ENCODE measurements at regions not wholly inside any gene's neighbourhood (a gene's known extent, or its start where the extent isn't known, plus 50 kb on each side); places are given as distances from the start of the nearest gene placed in this dataset.

- Histone ChIP-seq H3K4me3 (ENCODE audit: low read length, poor library complexity, severe bottlenecking) (no peak overlapping the region), H3K27me3 (ENCODE audit: insufficient read depth, low read length, poor library complexity, severe bottlenecking) (no peaks in the 10 kb centered on the region), H3K9me3 (ENCODE audit: insufficient read depth, low read depth, low read length) (no peaks in the 10 kb centered on the region), H3K4me1 (ENCODE audit: insufficient read depth, low read length, poor library complexity, severe bottlenecking) (no peaks in the 10 kb centered on the region), H3K36me3 (ENCODE audit: insufficient read depth, low read length) (no peaks in the 10 kb centered on the region), H4K20me1 (ENCODE audit: insufficient read depth, low read length, poor library complexity, severe bottlenecking) (no peaks in the 10 kb centered on the region), H2AFZ (ENCODE audit: low read length) (no peak overlapping the region), H3F3A (ENCODE audit: low read depth) (no peaks in the 10 kb centered on the region), H3K4me2 (ENCODE audit: low read depth, low read length, poor library complexity, severe bottlenecking) (no peak overlapping the region), H3K79me2 (ENCODE audit: insufficient read depth, low read length) (no peaks in the 10 kb centered on the region), H3K9me2 (replicated peaks; ENCODE audit: low read depth, low read length) (no peaks in the 10 kb centered on the region), H3K9ac (ENCODE audit: low read depth, low read length, poor library complexity, severe bottlenecking) (no peak overlapping the region)
- TF ChIP-seq CTCF (conservative IDR thresholded peaks at IDR 0.05; ENCODE audit: low read length) = no peak
These were observed 93.4 kb upstream of the AUTS2 start for GRCh38 chr7:69504733-69505420.

- no peaks in the 10 kb centered on the region for H4K20me1 ChIP-seq (ENCODE audit: insufficient read depth, low read length, poor library complexity, severe bottlenecking)
- no peaks in the 10 kb centered on the region for H3K27me3 ChIP-seq (ENCODE audit: insufficient read depth, low read length, poor library complexity, severe bottlenecking)
- H3K4me3 ChIP-seq (ENCODE audit: low read length, poor library complexity, severe bottlenecking) = no peak overlapping the region
- H3K79me2 ChIP-seq (ENCODE audit: insufficient read depth, low read length) = no peaks in the 10 kb centered on the region
- no peaks in the 10 kb centered on the region for H3K9me2 ChIP-seq (replicated peaks; ENCODE audit: low read depth, low read length)
- H3K9ac ChIP-seq (ENCODE audit: low read depth, low read length, poor library complexity, severe bottlenecking) = no peak overlapping the region
- no peaks in the 10 kb centered on the region for H3K36me3 ChIP-seq (ENCODE audit: insufficient read depth, low read length)
- no peaks in the 10 kb centered on the region for H3K9me3 ChIP-seq (ENCODE audit: insufficient read depth, low read depth, low read length)
- no peak overlapping the region for H2AFZ ChIP-seq (ENCODE audit: low read length)
- no peak for TF ChIP-seq CTCF (conservative IDR thresholded peaks at IDR 0.05; ENCODE audit: low read length)
- H3K4me2 ChIP-seq (ENCODE audit: low read depth, low read length, poor library complexity, severe bottlenecking) = no peak overlapping the region
- no peaks in the 10 kb centered on the region for H3K4me1 ChIP-seq (ENCODE audit: insufficient read depth, low read length, poor library complexity, severe bottlenecking)
- no peaks in the 10 kb centered on the region for H3F3A ChIP-seq (ENCODE audit: low read depth)
These were observed 89.5 kb upstream of the AUTS2 start for GRCh38 chr7:69508736-69509135.

DNA sequence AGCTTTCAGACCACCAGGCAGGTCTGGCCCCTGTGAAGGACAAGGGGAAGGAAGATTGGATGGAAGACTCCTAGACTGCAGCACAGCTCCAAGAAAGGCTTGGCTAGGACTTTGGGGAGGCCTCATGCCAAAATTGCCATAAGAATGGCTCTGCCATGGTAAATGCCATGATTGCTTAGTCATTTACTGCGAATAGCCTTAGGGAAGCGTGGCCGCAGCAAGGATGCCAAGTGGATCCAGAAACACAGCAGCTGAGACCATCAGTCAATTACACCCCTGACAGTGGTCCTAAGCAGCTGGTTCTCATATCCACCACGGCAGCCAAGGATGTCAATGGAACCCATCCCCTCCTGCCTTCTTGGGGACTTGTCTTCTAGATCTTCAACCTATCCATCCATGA, 88.2 kb upstream of the AUTS2 start:
- Histone ChIP-seq H3K9me3 (ENCODE audit: insufficient read depth, low read depth, low read length) (no peaks in the 10 kb centered on the region), H3F3A (ENCODE audit: low read depth) (no peaks in the 10 kb centered on the region), H3K79me2 (ENCODE audit: insufficient read depth, low read length) (no peaks in the 10 kb centered on the region), H3K9ac (ENCODE audit: low read depth, low read length, poor library complexity, severe bottlenecking) (no peak overlapping the region), H3K27me3 (ENCODE audit: insufficient read depth, low read length, poor library complexity, severe bottlenecking) (no peaks in the 10 kb centered on the region), H4K20me1 (ENCODE audit: insufficient read depth, low read length, poor library complexity, severe bottlenecking) (no peaks in the 10 kb centered on the region), H3K36me3 (ENCODE audit: insufficient read depth, low read length) (no peaks in the 10 kb centered on the region), H3K9me2 (replicated peaks; ENCODE audit: low read depth, low read length) (no peaks in the 10 kb centered on the region), H3K4me3 (ENCODE audit: low read length, poor library complexity, severe bottlenecking) (no peak overlapping the region), H3K4me2 (ENCODE audit: low read depth, low read length, poor library complexity, severe bottlenecking) (no peak overlapping the region), H2AFZ (ENCODE audit: low read length) (no peak overlapping the region), H3K4me1 (ENCODE audit: insufficient read depth, low read length, poor library complexity, severe bottlenecking) (no peaks in the 10 kb centered on the region)
- TF ChIP-seq EZH2phosphoT487 (IDR thresholded peaks at IDR 0.05; ENCODE audit: borderline replicate concordance) (no peak), CTCF (conservative IDR thresholded peaks at IDR 0.05; ENCODE audit: low read length) (no peak)
